Kasumi-1 (cell line): ENCODE measurements at regions not wholly inside any gene's neighbourhood (a gene's known extent, or its start where the extent isn't known, plus 50 kb on each side); places are given as distances from the start of the nearest gene placed in this dataset.
A peak's percentile ranks its signal among the peaks of the same experiment; 100 is the strongest.

Experiments used
- DNase-seq, 2 experiments: peaks; one replicate each; lab custom pipeline; 2025; lab: John Stamatoyannopoulos, UW

- peak; percentile 55 to 78 for DNase-seq
Observed at GRCh38 chr2:199707593-199708185, 143.3 kb downstream of the FTCDNL1 start.

- no peak for DNase-seq
Observed at GRCh38 chr2:199705538-199705937, 145.5 kb downstream of the FTCDNL1 start.

GRCh38 chr2:199704358-199705238, 146.4 kb downstream of the FTCDNL1 start:
- DNase-seq: peak; percentile 91 to 95

GRCh38 chr2:199703199-199703598, 147.8 kb downstream of the FTCDNL1 start:
- no peak for DNase-seq

GRCh38 chr2:199697469-199697868, 153.5 kb downstream of the FTCDNL1 start:
- no peak for DNase-seq

GRCh38 chr2:199696048-199696447, 154.9 kb downstream of the FTCDNL1 start:
- DNase-seq: no peak

- no peak for DNase-seq
Observed at GRCh38 chr2:199693861-199694260, 157.1 kb downstream of the FTCDNL1 start.

GRCh38 chr2:199692489-199692888, 158.5 kb downstream of the FTCDNL1 start:
- DNase-seq: no peak

- DNase-seq: no peak
Observed at GRCh38 chr2:199690225-199690624, 160.8 kb downstream of the FTCDNL1 start.

GRCh38 chr2:199685669-199686068, 165.3 kb downstream of the FTCDNL1 start:
- DNase-seq: no peak

GRCh38 chr2:199684832-199685231, 166.2 kb downstream of the FTCDNL1 start:
- no peak for DNase-seq

- no peak for DNase-seq
Observed at GRCh38 chr2:199684168-199684567, 166.8 kb downstream of the FTCDNL1 start.

- no peak for DNase-seq
Observed at GRCh38 chr2:199682001-199682400, 169.0 kb downstream of the FTCDNL1 start.

GRCh38 chr2:199680482-199680881, 170.5 kb downstream of the FTCDNL1 start:
- no peak for DNase-seq

- DNase-seq: no peak
Observed at GRCh38 chr2:199679883-199680282, 171.1 kb downstream of the FTCDNL1 start.

GRCh38 chr2:199677881-199678280, 173.1 kb downstream of the FTCDNL1 start:
- DNase-seq: no peak

GRCh38 chr2:199668645-199669044, 182.3 kb downstream of the FTCDNL1 start:
- no peak for DNase-seq

- DNase-seq: no peak
Observed at GRCh38 chr2:199663157-199663556, 187.8 kb downstream of the FTCDNL1 start.

GRCh38 chr2:199662255-199662654, 188.7 kb downstream of the FTCDNL1 start:
- DNase-seq: no peak

- DNase-seq: no peak
Observed at GRCh38 chr2:199660167-199660566, 190.8 kb downstream of the FTCDNL1 start.

- no peak for DNase-seq
Observed at GRCh38 chr2:199659207-199659606, 191.8 kb downstream of the FTCDNL1 start.

- DNase-seq: no peak
Observed at GRCh38 chr2:199646439-199646838, 188.7 kb upstream of the SATB2 start.

GRCh38 chr2:199631129-199631528, 173.4 kb upstream of the SATB2 start:
- DNase-seq: no peak
